Right lobe of liver (tissue), 6 donors: ENCODE measurements at regions not wholly inside any gene's neighbourhood (a gene's known extent, or its start where the extent isn't known, plus 50 kb on each side); places are given as distances from the start of the nearest gene placed in this dataset.

Source experiments
- ATAC-seq, 4 donors: fragments of 200-7000 bp; cut with Tn5 transposase; one replicate each; pipeline ENCODE4 v1.9.1; 2020; ENCODE audit warnings: mild to moderate bottlenecking in 4 of 4, moderate library complexity in 4 of 4
- DNase-seq, 3 donors: peaks; one replicate each; pipeline ENCODE4 v3.0.0-alpha.2; 2020
- H3K27ac ChIP-seq, 3 donors: fragments of 200-600 bp; one replicate each; pipeline ENCODE4 v1.8.0; 2022
- H3K27me3 ChIP-seq, 2 donors: fragments of 200-600 bp; one replicate each; pipeline ENCODE4 v1.8.0; 2022
- H3K36me3 ChIP-seq, 4 donors: fragments of 200-600 bp; sonication (generic) in 1 of 4; one replicate each; pipeline versions ENCODE4 v1.5.1 to v1.8.0; 2017 to 2022; ENCODE audit warnings: control low read depth in 1 of 4
- H3K4me1 ChIP-seq, 4 donors: fragments of 200-600 bp; sonication (generic) in 1 of 4; one replicate each; pipeline versions ENCODE4 v1.5.1 to v1.8.0; 2017 to 2022; ENCODE audit warnings: control low read depth in 1 of 4
- H3K4me3 ChIP-seq, 3 donors: fragments of 200-600 bp; one replicate each; pipeline ENCODE4 v1.8.0; 2022
- H3K9me3 ChIP-seq, 4 donors: fragments of 200-600 bp; sonication (generic) in 1 of 4; one replicate each; pipeline versions ENCODE4 v1.5.1 to v1.8.0; 2017 to 2022; ENCODE audit warnings: control low read depth in 1 of 4
- CTCF ChIP-seq, 4 donors: fragments of 200-600 bp in 3 of 4; fragments of 450-650 bp in 1 of 4; IDR thresholded peaks; one replicate each; pipeline versions ENCODE4 v1.5.1 to v1.8.0; 2016 to 2022; ENCODE audit warnings: antibody characterized with exemption in 4 of 4, mild to moderate bottlenecking in 2 of 4
- POLR2A ChIP-seq: fragments of 450-650 bp; IDR thresholded peaks from one replicate; pipeline ENCODE4 v1.6.1; 2017; ENCODE audit warnings: antibody characterized with exemption, mild to moderate bottlenecking
- WGBS: methylation state at CpG from one replicate; pipeline ENCODE4 v1.1.6; 2018; ENCODE audit warnings: low coverage, low lambda C conversion rate; ENCODE audit not compliant: insufficient coverage; ENCODE audit errors: missing lambda C conversion rate; 5-methylcytosine and 5-hydroxymethylcytosine counted together
- intact Hi-C, 2 donors: fragments of 100-400 bp; cut with DNase I; formaldehyde crosslinking; loops; one replicate each; pipeline versions ENCODE4 v1.11.2 to v1.14.1; 2022
- donor health status: DM: no; HTN: yes; CAD: no.
- donor health status: DM: no; HTN: no; CAD: no.
- donor health status: DM: no; HTN: no; CAD: no.
- donor health status: DM: no; HTN: yes; CAD: no.
- donor health status: DM: no; HTN: yes; CAD: no.

DNA sequence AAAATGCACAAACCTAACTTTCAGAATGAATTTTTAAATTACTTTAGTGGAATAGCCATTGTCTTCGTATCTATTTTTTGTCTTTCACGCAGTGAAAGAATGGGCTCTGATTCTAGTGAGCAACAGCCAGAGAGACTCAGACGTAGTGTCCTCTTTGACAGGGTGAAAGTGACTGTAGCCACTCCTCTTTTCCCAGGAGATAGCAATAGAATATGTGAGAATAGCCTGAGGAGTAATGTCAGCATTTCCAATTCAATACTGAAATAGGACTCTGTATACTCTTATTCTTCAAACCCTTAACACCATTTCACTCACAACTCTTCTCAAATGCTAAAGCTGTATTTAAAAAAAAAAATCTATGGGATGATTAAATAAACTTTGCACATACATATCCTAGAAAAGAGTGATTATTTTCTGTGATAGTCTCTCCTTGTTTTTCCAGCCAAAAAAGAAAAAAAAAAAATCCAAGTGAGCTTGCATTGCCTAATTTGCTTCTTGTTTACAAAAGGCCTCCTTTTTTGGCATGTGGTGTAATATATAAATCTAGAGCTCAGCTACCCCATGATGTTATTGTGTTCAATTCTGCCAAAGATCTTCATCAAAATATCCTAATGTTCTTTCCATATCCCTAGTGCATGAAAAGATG, 626.1 kb upstream of the SLITRK6 start:
- H3K36me3 ChIP-seq, result no peaks in the 10 kb centered on the region
- no peaks in the 10 kb centered on the region for H3K4me1 ChIP-seq
- no peak overlapping the region for H3K27ac ChIP-seq
- H3K27me3 ChIP-seq, result no peaks in the 10 kb centered on the region
- intact Hi-C loops, result no loop called here
- no peak for TF ChIP-seq POLR2A
- no peak for TF ChIP-seq CTCF (IDR thresholded peaks at IDR 0.05)
- 37% methylated on average over 3 of the region's 3 CpGs for WGBS
- ATAC-seq (no peak), DNase-seq (no peak)
- no peaks in the 10 kb centered on the region for H3K9me3 ChIP-seq
- no peak overlapping the region for H3K4me3 ChIP-seq

DNA sequence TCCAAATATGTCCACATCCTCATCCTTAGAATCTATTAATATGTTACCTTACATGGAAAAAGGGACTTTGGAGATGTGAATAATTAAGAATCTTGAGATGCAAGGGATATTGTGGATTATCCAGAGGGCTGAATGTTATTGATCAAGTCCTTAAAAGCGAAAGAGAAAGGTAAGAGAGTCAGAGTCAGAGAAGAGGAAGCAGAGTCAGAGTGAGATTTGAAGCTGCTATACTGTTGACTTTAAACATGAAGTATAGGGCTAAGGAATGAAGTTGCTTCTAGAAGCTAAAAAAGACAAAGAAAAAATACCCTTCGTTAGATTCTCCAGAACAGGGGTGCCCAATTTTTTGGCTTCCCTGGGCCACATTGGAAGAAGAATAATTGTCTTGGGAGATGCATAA, 627.2 kb upstream of the SLITRK6 start:
- H3K9me3 ChIP-seq, result no peaks in the 10 kb centered on the region
- ATAC-seq, result no peak
- no peak overlapping the region for H3K4me3 ChIP-seq
- no peaks in the 10 kb centered on the region for H3K36me3 ChIP-seq
- H3K27ac ChIP-seq, result no peak overlapping the region
- 38% methylated on average over 2 of the region's 2 CpGs for WGBS
- no peaks in the 10 kb centered on the region for H3K4me1 ChIP-seq
- TF ChIP-seq CTCF (IDR thresholded peaks at IDR 0.05), result no peak
- no peak for TF ChIP-seq POLR2A
- no peaks in the 10 kb centered on the region for H3K27me3 ChIP-seq
- intact Hi-C loops, result no loop called here
- DNase-seq, result no peak

GRCh38 chr13:86429756-86430155, 630.5 kb upstream of the SLITRK6 start:
- DNase-seq (no peak), ATAC-seq (no peak)
- Histone ChIP-seq H3K27me3 (no peaks in the 10 kb centered on the region), H3K27ac (no peak overlapping the region), H3K4me3 (no peak overlapping the region), H3K9me3 (no peaks in the 10 kb centered on the region), H3K36me3 (no peaks in the 10 kb centered on the region), H3K4me1 (no peaks in the 10 kb centered on the region)
- TF ChIP-seq POLR2A (no peak), CTCF (IDR thresholded peaks at IDR 0.05) (no peak)
- 49% methylated on average over 2 of the region's 2 CpGs for WGBS
- intact Hi-C loops, result no loop called here

GRCh38 chr13:86438034-86438433, 638.8 kb upstream of the SLITRK6 start:
- H3K27ac ChIP-seq, result no peak overlapping the region
- no peaks in the 10 kb centered on the region for H3K4me1 ChIP-seq
- H3K4me3 ChIP-seq, result no peak overlapping the region
- no peaks in the 10 kb centered on the region for H3K27me3 ChIP-seq
- no peak for TF ChIP-seq POLR2A
- TF ChIP-seq CTCF (IDR thresholded peaks at IDR 0.05), result no peak
- intact Hi-C loops, result no loop called here
- 14% methylated on average over 1 of the region's 1 CpG for WGBS
- no peaks in the 10 kb centered on the region for H3K9me3 ChIP-seq
- ATAC-seq, result no peak
- DNase-seq, result no peak
- no peaks in the 10 kb centered on the region for H3K36me3 ChIP-seq

- H3K27ac ChIP-seq, result no peak overlapping the region
- intact Hi-C loops, result no loop called here
- H3K36me3 ChIP-seq, result no peaks in the 10 kb centered on the region
- no peaks in the 10 kb centered on the region for H3K4me1 ChIP-seq
- TF ChIP-seq POLR2A, result no peak
- TF ChIP-seq CTCF (IDR thresholded peaks at IDR 0.05), result no peak
- H3K9me3 ChIP-seq, result no peaks in the 10 kb centered on the region
- 40% methylated on average over 1 of the region's 1 CpG for WGBS
- no peak for ATAC-seq
- no peak overlapping the region for H3K4me3 ChIP-seq
- no peaks in the 10 kb centered on the region for H3K27me3 ChIP-seq
- DNase-seq, result no peak
Measured at GRCh38 chr13:86445206-86445605, 646.0 kb upstream of the SLITRK6 start.
